ENCODE measurements at regions not wholly inside any gene's neighbourhood (a gene's known extent, or its start where the extent isn't known, plus 50 kb on each side); places are given as distances from the start of the nearest gene placed in this dataset.

DNA sequence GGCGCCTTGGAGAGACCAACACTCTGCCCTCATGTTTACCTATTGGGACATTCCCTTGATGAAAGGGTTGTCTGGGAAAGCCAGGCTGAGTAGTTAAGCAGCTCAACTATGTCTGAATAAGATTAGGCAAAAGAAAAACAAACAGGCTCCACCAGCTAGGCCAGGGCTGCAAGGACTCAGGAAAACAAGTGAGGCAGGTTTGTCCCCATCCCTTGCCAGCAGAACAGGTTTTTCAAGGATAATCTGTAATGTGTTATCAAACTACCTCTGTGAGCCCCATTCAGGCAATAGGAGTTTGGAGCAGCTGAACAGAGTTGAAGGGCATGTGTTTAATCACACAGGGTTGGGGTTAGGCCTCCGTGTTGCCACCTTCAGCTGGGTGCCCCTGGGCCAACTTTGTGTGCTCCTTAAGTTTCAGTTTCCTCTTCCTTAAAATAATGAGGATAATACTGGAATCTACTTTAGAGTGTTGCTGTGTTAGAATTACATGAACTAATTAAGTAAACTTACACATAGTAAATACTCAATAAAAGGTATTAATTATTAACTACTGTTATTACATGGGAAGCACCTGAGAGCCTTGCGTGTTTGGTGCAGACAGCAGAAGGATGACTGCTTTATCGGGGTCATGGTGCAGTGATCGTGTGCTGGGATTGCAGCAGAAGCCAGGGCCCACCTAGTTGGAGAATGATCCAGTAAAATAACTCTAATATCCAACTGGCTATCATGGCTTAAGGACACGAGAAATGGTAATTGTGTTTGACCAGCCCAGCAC lies 72.1 kb upstream of the ATP10B start:
- DNase-seq (ENCODE audit: low read depth): no peak
- TF ChIP-seq, protein P1, sequence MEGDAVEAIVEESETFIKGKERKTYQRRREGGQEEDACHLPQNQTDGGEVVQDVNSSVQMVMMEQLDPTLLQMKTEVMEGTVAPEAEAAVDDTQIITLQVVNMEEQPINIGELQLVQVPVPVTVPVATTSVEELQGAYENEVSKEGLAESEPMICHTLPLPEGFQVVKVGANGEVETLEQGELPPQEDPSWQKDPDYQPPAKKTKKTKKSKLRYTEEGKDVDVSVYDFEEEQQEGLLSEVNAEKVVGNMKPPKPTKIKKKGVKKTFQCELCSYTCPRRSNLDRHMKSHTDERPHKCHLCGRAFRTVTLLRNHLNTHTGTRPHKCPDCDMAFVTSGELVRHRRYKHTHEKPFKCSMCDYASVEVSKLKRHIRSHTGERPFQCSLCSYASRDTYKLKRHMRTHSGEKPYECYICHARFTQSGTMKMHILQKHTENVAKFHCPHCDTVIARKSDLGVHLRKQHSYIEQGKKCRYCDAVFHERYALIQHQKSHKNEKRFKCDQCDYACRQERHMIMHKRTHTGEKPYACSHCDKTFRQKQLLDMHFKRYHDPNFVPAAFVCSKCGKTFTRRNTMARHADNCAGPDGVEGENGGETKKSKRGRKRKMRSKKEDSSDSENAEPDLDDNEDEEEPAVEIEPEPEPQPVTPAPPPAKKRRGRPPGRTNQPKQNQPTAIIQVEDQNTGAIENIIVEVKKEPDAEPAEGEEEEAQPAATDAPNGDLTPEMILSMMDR (conservative IDR thresholded peaks at IDR 0.05; ENCODE audit: low read depth, low read length): no peak
- H3K4me3 ChIP-seq (ENCODE audit: low read depth, low read length): no peak overlapping the region

DNA sequence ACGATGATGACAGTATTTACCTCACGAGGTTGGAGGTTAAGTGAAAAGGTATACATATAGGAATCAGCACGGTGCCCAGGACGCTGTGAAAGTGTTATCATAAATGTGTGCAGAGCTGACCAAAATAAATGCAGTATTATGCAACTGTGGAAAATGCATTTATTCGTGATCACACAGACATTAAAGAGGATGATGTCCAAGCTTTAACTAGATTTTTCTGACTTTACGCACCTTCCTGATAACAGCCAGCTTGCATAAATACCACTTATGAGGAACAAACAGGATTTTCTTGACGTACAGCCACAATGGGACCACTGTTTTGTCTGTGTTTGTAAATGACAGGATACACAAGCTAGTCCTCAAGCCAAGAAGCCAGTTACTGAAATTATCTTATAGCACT lies 71.4 kb upstream of the ATP10B start:
- TF ChIP-seq, protein P1 (conservative IDR thresholded peaks at IDR 0.05; ENCODE audit: low read depth, low read length): no peak
- no peak for DNase-seq (ENCODE audit: low read depth)

DNA sequence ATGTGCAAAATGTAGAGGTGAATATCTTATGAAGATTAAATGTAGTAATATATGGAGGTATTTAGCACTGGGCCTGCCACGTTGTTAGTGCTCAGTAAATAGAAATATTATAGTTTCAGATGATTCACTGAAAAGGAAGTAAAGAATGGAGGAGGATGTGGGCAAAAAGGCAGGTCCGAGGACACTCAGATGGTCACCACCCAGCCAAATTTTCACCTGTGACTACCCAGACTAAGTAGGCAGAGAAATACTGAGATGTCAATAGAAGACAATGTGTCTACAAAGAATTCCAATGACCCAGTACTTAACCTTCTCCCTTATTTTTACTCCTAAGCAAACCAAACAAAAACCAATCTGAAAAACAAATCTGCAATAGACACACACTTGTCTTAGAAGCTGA lies 70.3 kb upstream of the ATP10B start:
- TF ChIP-seq, protein P1 (conservative IDR thresholded peaks at IDR 0.05; ENCODE audit: low read depth, low read length): no peak
- no peak for DNase-seq (ENCODE audit: low read depth)
- no peak overlapping the region for H3K4me3 ChIP-seq (ENCODE audit: low read depth, low read length)

More for the DNA sequence above, 71.4 kb upstream of the ATP10B start:
- H3K4me3 ChIP-seq (ENCODE audit: low read depth, low read length): no peak overlapping the region

DNA sequence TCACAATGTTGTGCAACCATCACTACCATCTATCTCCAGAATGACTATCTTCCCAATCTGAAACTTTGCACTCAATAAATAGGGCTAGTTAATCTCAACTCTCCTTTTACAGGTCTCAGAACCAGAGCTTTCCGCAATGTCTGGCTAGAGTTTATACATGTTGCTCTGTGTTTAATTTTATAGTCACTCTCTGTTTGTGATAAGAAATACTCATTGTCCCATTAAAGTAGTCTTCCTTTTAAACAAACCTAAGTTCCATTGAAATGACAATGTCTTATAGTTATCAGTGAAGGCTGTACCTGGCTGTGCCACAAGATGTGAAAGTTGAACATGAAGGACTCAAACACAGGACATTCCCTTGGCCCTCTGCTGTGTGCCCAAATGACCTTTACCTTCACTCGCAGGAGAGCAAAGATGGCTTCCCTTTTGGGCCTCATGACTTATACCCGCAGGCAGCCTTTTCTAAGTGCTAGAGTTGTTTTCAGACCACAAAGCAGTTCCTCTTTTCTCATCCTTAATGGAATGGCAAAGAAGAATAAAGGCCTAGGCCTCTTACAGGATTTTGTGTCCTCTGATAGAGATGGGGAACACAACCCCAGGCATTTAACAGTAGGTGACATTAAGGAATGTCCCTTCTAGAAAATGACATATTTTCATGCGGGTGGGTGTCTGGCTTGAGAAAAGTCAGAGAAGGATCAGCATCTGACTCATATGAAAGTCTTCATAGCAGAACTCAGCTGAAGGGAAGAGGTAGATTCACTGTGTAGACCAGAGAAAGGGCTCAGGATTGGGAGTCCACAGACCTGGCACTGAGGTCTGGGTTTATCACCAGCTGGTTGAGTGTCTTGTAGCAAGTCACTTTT lies 69.6 kb upstream of the ATP10B start:
- no peak overlapping the region for H3K4me3 ChIP-seq (ENCODE audit: low read depth, low read length)
- no peak for DNase-seq (ENCODE audit: low read depth)
- TF ChIP-seq, protein P1 (conservative IDR thresholded peaks at IDR 0.05; ENCODE audit: low read depth, low read length): no peak

DNA sequence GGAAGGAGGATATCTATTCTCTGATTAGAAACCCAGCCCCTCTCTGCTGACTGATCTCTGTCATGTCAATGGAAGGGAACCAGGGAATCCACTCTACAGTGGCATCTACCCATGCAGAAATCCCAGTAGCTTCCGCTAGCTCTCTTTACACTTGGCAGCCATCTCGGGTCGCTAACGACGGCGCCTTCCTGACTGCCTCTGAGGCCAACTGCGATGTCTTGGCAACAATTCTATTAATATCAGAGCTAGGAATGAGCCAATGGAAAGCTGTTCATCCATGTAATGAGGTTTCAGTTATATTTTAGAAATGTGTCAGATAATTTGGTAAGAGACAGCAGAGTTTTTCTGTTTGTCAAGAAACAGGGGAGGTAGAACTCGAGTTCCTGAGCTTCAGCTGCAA lies 67.6 kb upstream of the ATP10B start:
- TF ChIP-seq, protein P1 (conservative IDR thresholded peaks at IDR 0.05; ENCODE audit: low read depth, low read length): no peak
- no peak for DNase-seq (ENCODE audit: low read depth)
- no peak overlapping the region for H3K4me3 ChIP-seq (ENCODE audit: low read depth, low read length)

DNA sequence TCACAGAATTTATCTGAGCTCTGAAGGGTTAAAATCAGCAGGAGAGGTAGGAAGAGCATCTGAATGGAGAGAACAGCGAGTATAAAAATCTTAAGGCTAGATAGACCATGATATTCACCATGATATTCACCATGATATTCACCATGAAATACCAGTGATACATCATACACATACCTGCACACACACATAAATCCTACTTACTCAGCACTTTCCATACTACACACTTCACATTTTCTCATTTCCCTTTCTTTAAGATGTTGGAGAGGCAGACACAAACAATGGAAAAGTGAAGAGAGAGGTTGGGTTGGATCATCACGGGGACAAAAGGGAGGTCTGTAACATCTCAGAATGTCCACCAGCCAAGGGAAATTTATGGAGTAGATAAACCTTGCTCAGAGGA lies 66.4 kb upstream of the ATP10B start:
- TF ChIP-seq, protein P1 (conservative IDR thresholded peaks at IDR 0.05; ENCODE audit: low read depth, low read length): no peak
- no peak for DNase-seq (ENCODE audit: low read depth)
- H3K4me3 ChIP-seq (ENCODE audit: low read depth, low read length): no peak overlapping the region

Data from choroid plexus epithelial cell (primary cell).